ENCODE measurements at regions not wholly inside any gene's neighbourhood (a gene's known extent, or its start where the extent isn't known, plus 50 kb on each side); places are given as distances from the start of the nearest gene placed in this dataset.

DNA sequence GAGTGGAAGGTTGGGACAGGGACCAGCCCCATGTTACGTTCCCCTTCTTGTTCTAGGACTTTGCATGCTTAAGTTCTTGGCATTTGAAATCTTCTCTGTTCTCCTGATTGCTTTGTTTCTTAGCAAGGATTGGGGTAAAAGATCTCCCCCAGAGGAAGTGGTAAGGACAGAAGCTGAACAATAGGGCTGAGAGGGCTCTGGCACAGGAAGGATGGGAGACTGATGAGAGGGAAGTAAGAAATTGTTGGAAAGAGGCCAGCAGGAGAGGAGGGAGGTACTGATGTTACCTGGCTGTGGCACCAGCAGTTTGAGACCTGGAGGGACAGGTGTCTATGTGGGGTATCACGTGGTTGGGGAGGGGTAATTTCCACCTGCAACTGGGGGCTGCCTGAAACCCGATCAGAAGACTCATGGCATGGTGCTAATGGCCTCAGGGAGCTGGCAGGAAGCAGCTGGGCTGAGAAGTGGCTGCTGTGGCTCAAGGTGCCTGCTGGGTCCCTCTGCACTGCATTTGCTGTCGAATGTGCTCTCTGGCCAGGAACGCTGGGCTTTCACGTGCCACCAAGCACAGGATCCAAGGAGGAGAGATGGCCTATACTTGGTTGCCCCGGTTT, 108.4 kb downstream of the LSM3 start:
- DNase-seq (ENCODE audit: low read depth in 2 of 2): no peak

DNA sequence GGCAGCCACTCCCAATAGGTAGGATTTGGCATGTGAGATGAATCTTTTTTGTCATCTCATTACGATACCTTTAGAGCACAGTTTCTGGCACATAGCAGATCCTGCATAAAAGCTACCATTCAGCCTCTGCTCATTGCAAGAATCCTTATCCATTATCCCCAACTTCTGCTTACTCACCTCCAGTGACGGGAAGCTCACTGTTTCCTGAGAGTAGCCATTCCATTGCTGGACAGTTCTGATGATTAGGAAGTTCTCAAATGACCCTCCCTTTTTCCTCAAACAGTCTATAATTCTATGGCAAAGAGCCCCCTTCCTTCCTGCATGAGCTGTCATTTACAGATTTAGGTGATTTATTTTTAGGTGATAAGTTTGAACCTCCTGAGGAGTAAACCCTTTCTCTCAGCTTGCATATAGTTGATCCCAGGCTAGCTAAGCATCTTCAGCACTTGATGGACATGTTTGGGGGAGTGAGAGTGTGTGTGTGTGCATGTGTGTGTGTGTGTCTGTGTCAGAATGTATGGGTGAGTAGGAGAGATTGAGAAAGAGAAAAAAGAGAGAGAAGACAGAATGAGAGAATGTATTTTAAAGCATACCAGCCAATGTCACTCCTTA, 109.7 kb downstream of the LSM3 start:
- DNase-seq (ENCODE audit: low read depth in 2 of 2): no peak

DNA sequence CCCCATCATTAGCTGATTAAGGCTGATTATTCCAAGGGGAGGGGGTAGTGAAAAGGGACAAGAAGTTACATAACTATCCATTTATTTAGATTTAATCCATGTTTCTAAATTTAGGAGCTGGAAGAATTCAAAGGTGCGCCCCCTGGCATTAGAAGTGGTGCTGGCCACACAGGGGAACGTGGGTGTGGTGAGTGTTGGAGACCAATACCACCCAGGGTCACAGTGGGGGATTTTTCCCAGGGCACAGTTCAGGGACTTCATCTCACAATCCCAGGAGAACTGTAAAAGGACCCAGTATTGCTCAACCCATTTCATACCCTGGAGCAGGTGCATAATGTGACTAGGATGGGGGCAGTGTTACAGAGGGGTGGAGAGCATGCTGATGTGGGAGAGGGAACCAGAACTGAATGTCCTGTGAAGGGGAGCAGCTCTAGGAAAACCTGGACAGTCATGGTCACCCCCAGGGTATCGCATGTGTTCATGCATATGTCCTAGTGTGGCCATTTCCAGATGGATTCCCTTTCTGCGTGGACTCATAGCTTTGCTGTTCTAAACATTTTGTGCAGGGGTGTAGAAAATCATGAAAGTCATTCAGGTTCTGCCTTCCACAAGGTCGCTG, 110.3 kb downstream of the LSM3 start:
- DNase-seq (ENCODE audit: low read depth in 2 of 2): no peak

DNA sequence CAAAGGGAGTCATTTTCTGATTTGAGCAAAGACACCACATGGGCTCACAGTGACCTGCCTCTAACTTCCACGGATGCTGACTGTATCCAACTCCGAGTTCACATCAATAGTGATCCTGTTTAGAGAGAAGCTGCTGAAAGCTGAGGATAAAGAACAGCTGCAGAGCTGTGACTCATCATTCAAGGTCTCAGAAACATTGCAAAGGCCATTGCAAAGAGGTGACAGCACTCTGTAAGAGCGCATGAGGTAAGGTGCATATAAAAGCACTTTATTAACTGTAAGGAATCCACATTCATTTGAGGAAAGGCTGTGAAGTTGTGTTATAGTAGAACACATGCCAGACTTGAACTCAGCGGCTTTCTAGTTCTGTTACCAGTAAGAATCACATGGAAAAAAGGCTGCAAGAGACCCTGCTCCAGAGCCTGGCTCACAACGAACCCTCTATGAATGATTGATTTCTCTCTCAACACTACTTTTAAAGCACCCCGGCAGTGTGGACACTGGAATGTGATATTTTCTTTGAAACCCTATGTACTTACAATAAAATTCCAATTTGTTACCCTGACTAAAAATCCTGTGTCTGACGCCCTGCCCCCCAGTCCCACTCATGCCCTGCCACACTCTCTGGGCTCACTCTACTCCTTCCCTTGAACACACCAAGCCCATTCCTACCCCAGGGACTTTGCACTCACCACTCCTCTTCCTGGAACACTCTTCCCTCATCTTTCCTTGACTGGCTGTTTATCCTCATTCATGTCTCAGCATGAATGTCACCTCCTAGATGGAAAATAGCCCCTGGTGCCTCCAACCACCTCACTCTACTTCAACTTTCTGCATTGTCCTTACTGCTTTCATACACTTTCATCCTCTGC, 111.2 kb downstream of the LSM3 start:
- no peak for DNase-seq (ENCODE audit: low read depth in 2 of 2)

DNA sequence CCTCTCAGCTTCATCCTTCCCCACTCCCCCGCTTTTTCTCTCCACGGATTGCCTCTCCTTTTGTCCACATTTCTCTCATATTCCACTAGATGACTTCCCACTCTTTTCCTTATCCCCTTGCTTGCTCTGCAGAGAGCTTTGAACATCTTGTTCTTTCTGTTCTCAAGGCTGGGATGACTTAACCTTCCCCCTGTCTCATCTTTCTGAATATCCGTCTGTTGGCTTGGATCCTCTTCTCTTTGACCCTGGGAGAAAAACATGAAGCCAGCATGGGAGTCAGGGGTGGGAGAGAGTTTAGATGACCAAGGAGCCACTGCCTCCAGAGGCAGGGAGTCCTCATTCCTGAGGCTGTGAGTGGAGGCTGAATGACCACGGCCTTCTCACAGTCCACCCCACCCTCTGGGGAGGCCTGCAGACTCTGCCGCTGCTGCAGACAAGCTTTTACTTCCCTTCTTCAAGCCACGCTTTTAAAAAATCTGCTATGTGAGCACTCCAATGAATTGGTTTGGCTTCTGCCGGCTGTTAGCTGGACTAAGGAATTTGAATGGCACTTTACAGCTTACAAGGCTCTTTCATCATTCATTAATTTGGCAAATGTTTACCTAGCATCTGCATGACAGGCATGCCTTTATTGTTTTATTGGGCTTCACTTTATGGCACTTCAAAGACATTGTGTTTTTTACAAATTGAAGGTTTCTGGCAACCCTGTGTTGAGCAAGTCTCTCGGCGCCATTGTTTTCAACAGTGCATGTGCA, 111.6 kb upstream of the SLC6A6 start:
- no peak for DNase-seq (ENCODE audit: low read depth in 2 of 2)

DNA sequence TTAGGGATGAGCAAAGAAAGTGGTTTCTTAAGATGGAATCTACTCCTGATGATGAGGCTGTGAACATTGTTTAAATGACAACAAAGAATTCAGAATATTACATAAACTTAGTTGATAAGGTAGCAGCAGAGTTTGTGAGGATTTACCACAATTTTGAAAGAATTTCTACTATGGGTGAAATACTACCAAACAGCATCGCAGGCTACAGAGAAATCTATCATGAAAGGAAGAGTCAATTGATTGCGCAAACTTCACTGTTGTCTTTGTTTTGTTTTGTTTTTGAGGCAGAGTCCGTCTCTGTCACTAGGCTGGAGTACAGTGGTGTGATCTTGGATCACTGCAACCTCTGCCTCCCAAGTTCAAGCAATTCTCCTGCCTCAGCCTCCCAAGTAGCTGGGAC, 107.4 kb upstream of the SLC6A6 start:
- DNase-seq (ENCODE audit: low read depth in 2 of 2): no peak

DNA sequence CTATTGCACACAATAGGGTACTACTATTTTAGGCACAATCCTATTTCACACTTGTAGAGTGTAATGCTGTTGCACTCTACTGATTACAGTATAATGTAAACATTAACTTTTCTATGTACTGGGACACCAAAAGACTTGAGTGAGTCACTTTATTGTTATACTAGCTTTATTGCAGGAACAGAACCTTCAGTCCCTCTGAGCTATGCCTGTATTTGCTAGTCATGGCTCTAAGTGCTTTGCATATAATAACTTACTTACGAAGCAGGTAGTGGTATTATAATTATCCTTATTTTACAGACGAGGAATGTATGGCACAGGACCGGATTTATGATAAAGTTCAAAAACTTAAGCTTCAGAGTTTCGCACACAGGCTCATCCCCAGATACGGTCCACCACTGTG, 106.6 kb upstream of the SLC6A6 start:
- no peak for DNase-seq (ENCODE audit: low read depth in 2 of 2)

DNA sequence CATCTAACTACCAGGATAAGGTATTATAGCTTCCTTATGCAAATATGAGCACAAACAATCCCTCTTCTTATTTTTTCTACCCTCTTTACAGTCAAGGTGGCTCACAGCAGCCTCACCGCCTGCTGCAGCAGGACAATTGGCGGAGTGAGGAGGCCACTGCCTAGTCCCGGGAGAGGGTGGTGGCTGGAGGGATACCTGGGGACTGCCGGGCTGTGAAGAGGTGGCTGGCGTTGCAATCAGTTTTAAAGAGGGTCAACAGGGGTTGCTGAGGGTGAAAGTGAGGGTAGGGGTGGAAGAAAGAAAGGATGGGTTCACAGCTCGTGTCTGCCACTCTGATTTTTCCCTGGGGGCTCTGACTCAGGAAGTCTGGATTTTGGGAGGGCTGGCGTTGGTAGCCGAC, 105.1 kb upstream of the SLC6A6 start:
- no peak for DNase-seq (ENCODE audit: low read depth in 2 of 2)

DNA sequence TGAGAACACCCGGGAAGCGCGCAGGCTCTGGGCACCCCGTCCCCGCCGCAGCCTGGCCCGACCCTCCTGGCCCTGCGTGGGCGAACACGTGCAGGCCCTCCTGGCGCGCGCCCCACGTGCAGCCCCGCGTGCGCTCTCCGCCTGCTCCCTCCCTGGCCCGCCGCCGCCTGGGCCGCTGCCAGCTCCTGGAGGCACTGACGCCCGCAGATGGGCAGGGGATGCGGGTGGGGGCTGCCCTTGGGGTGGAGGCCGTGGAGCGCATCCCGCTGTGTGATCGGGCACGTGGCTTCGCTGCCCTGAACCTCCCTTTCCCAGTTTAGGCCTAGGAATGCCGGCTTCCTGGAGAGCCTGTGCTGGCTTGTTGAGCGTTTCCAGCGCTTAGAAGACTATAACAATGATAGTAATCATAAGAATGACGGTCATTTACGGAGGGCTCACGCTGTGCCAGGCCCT, 104.6 kb upstream of the SLC6A6 start:
- no peak for DNase-seq (ENCODE audit: low read depth in 2 of 2)

DNA sequence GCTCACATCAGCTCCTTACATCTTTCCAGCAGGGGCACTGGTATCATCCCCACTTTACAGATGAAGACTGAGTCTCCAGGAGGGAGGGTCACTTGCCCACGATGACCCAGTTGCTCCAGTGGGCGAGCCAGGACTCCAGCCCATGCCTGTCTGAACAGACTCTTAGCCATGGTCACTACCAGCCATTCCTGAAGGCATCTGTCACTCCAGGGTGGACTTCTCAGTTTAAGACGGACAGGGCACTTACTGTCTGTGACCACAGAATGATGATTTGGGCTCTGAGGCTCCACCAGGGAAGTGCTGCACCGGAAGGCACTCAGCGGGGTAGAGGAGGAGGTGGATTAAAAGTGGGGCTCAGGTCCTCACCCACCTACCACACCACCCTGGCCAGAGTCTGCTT, 104.0 kb upstream of the SLC6A6 start:
- no peak for DNase-seq (ENCODE audit: low read depth in 2 of 2)

DNA sequence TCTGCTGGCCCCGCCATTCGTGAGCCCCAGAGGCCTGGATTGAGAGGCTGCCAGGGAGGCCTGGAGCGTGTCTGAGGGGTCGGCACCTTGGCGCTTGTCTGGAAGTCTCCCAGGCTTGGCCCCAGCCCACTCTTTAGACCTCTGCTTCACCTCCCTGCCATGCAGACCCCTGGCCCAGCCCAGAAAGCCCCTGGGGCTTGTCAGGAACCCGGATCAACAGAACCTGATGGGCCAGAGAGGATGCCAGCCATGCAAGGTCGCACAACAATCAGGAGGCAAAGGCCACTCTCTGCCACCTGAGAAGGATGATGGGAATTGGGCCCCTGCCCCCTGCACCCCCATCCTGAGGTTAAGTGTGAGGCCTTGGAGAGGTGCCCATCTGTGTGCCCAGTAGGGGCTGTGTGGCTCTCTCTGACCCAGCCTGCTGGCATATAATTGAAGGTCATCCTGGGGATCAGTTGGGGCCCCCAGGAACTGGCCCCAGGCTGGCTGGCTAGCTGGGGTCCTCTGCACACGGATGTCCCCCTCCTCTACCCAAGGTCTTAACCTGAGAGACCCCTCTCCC, 103.3 kb upstream of the SLC6A6 start:
- no peak for DNase-seq (ENCODE audit: low read depth in 2 of 2)

DNA sequence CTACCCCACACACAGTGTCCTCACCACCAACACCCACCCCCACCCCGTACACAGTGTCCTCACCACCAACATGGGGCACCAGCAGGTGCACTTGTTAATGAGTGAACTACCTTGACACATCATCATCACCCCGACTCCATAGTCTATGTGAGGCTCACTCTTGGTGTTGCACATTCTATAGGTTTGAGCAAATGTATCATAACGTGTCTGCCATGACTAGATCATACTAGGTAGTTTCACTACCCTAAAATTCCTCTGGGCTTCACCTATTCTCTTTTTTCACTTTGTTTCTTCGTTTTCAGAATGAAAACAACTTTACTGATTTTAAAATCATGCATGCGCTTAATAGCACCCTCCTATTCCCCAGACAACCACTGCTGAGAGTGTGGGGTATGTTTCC, 102.6 kb upstream of the SLC6A6 start:
- no peak for DNase-seq (ENCODE audit: low read depth in 2 of 2)

DNA sequence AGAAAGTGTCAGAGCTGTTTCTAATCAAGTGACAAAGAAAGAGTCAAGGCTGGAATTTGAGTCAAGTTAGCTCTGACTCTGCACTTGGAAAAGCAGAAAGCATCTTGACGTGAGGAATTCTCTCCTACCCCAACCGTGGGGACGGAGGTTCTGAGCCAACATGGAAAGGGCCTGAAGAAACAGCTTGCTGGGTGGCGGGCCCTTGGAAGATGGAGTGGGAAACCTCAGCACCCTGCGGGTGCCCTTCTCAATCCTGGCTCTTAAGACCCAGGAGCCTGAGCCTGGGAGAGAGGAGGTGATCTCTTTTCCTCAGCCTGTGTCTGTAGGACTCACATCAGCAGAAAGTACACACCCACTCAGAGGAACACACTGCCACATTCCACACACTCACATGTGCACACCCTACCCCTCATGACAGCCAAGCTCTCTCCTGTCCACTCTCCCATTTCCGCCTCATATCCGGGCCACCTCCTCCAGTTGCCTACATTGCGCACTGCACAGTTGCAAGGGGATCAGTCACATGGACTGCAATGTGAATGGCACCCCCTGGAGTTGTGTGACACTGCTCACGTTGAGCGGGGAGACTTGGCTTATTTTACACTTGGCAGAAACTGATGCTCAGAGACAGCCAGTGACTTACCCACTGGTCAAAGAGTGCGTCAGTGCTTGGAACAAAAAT, 101.5 kb upstream of the SLC6A6 start:
- no peak for DNase-seq (ENCODE audit: low read depth in 2 of 2)

DNA sequence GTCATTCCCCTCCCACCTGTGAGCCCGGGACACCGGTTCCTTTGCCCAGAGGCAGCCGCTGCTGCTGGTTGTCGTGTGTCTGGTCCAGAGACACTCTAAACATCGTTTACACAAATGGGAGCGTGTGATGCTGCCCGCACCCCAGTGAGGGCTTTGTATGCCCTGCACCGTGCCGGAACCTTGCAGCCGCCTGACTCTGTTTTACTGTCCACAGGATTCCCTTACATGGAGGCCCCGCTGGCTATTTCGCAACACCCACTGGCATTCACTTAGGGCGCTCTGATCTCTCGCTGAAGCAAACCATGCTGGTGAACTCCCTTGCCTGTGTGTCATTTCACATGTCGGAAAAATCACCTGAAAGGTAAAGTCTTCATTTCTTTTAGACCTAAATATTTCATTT, 100.8 kb upstream of the SLC6A6 start:
- DNase-seq (ENCODE audit: low read depth in 2 of 2): no peak

DNA sequence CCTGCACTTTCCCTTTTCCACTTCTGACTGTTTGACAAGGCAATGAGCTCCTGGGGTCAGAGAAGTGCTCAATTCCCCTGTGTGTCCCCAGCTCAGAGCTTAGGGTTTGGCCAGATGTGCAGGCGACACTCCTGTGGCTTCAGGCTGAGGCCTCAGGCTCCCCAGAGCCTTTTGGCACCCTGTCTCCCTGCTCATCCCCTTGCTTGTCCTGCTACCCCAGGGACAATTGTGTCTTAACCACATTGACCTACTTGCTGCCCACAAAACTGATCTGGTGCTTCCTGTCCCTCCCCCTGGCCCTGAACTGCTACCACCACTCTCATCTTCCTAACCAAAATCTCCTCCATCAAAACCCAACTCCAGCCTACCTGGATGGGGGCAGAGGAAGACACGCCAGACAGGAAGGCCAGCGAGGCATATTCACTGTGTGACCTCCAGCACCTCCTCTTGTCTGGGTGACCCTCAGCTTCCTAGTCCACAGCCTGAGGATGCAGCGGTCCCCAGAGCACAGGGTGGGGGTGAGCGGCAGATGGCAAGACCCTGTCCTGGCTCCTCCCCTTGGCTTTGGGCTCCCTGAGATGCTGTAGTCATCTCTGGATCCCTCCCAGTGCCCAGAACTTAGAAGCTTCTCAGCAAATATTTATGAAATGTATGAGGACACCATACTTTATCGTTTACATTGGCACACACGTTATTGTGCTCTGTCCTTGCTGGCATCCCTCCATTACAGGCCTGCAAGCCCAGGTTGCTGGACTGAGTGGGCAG, 98.9 kb upstream of the SLC6A6 start:
- no peak for DNase-seq (ENCODE audit: low read depth in 2 of 2)

DNA sequence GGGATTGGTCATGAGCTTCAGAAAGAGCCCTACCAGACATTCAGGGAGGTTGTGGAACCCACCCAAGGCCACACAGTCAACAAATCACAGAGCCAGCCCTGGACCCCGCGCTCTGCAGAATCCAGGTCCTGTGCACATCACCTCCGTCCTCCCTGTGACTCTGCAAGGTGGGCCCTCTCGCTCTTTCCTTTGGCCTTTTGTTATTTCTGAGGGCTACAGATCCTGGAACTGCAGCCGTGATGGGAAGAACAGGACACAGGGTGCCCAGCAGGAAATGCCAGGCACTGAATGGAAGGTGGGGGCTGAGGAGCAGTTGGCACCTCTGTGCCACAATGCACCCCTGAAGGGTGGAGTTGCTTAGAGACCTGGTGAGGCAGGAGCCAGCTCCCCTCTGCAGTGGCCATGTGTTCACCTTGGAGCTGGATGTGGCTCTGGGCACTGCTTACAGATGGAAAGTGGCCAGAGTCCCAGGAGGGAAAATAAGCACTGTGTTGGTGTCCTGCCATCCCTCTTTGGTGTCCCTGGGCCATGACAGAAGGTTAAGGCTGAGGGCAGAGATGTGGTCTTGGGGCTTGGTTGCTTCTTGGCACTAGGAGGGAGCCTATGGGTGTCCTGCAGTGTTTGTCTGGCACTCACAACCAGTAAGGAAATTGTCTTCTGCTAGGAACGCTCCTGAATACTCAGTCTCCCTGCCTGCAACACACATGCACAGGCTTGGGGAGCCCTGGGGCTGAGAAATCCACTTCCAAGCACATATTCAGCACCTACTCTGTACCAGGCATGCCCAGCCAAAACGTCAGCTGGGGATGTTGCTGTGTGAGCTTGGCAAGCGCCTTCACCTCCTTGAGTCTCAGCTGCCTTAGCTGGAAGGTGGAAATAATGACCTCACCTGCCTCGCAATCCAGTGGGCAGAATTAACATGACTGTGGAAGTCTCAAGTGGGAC, 98.0 kb upstream of the SLC6A6 start:
- no peak for DNase-seq (ENCODE audit: low read depth in 2 of 2)

DNA sequence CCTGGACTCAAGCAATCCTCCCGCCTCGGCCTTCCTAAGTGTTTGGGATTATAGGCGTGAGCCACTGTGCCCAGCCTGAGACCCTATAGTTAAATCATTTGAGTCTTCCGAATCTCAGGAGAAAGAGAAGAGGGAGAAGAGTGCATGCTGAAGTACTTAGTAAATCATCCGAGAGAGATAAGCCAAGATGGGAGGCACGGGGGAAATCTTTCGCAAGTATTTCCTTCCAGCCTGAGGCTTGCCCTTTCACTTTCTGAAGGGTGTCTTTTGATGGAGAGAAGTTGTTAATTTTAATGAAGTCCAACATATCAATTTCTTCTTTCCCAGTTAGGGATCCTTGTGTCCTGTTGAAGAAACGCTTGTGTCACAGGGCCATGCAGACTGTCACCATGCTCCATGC, 97.1 kb upstream of the SLC6A6 start:
- no peak for DNase-seq (ENCODE audit: low read depth in 2 of 2)

DNA sequence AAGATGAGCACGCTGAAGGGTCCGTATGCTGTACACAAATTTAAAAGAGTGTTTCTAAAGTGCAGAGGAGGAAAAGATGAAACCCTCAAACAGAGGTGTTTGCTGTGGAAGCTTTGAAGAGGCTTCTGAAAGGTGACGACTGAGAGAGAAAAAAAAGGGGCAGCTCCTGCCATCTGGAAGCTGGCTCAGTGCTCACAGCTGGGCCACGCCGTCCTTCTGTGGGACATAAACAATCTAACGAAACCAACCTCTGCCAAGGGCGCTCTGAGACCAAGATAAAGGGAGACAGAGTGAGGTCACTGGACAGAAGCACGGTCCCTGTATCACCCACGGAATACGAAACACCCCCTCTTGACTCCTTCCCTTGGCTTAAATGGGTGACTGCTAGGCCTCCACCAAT, 96.3 kb upstream of the SLC6A6 start:
- DNase-seq (ENCODE audit: low read depth in 2 of 2): no peak

DNA sequence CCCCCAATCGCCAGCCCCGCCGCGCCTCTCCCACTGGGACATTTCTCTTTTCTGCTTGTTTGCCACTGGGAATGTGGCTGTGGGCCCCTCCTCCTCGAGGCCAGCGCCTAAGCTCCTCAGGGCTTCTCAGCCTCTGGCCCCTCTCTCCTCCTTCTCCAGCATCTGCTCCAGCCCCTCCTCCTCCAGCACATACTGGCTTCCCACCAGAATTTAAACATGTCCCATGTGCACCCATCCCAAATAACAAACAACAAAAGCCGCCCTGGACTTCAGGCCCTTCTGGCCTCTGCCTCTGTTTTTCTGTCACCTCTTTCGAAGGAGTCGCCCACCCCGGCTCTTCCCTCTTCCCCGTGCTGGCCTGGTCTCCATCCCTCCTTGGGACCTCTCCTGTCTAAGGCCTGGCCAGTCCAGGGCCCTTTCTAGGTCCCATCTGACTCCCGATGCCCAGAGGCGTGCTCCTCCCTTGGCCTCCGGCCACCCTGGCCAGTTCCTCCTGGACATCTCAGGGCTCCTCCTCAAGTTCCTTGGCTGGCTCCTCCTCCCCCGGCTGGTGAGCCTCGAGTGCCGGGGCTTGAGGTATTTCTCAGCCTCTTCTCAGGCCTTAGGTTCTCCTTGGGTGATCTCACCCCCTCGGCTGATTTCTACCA, 94.6 kb upstream of the SLC6A6 start:
- DNase-seq (ENCODE audit: low read depth in 2 of 2): no peak
